ENCODE measurements at regions not wholly inside any gene's neighbourhood (a gene's known extent, or its start where the extent isn't known, plus 50 kb on each side); places are given as distances from the start of the nearest gene placed in this dataset.
A peak's percentile ranks its signal among the peaks of the same experiment; 100 is the strongest.

- in situ Hi-C loops (cut with HindIII; ENCODE audit: low sequenced_read_pairs), result no loop called here
- no peak for DNase-seq (ENCODE audit: low spot score)
These were observed 209.7 kb upstream of the DCBLD2 start for GRCh38 chr3:99111235-99111634.

GRCh38 chr3:99110401-99110800 lies 208.9 kb upstream of the DCBLD2 start:
- in situ Hi-C loops (cut with HindIII; ENCODE audit: low sequenced_read_pairs), result no loop called here
- DNase-seq (ENCODE audit: low spot score), result no peak

- in situ Hi-C loops (cut with HindIII; ENCODE audit: low sequenced_read_pairs), result no loop called here
- DNase-seq (ENCODE audit: low spot score), result no peak
These were observed 207.0 kb upstream of the DCBLD2 start for GRCh38 chr3:99108508-99108907.

GRCh38 chr3:99094606-99095005 lies 193.1 kb upstream of the DCBLD2 start:
- in situ Hi-C loops (cut with HindIII; ENCODE audit: low sequenced_read_pairs), result no loop called here
- DNase-seq (ENCODE audit: low spot score), result no peak

- in situ Hi-C loops (cut with HindIII; ENCODE audit: low sequenced_read_pairs), result no loop called here
These were observed 185.8 kb upstream of the DCBLD2 start for GRCh38 chr3:99087277-99087676.

GRCh38 chr3:99084826-99085225 lies 183.3 kb upstream of the DCBLD2 start:
- no peak for DNase-seq (ENCODE audit: low spot score)

More at GRCh38 chr3:99087277-99087676, 185.8 kb upstream of the DCBLD2 start:
- no peak for DNase-seq (ENCODE audit: low spot score)

GRCh38 chr3:99084156-99084555 lies 182.7 kb upstream of the DCBLD2 start:
- no peak for DNase-seq (ENCODE audit: low spot score)
- in situ Hi-C loops (cut with HindIII; ENCODE audit: low sequenced_read_pairs), result no loop called here

More at GRCh38 chr3:99084826-99085225, 183.3 kb upstream of the DCBLD2 start:
- in situ Hi-C loops (cut with HindIII; ENCODE audit: low sequenced_read_pairs), result no loop called here

- in situ Hi-C loops (cut with HindIII; ENCODE audit: low sequenced_read_pairs), result no loop called here
- no peak for DNase-seq (ENCODE audit: low spot score)
These were observed 169.6 kb upstream of the DCBLD2 start for GRCh38 chr3:99071096-99071495.

GRCh38 chr3:99069973-99070372 lies 168.5 kb upstream of the DCBLD2 start:
- in situ Hi-C loops (cut with HindIII; ENCODE audit: low sequenced_read_pairs), result no loop called here
- no peak for DNase-seq (ENCODE audit: low spot score)

GRCh38 chr3:99066863-99067262 lies 165.4 kb upstream of the DCBLD2 start:
- in situ Hi-C loops (cut with HindIII; ENCODE audit: low sequenced_read_pairs), result no loop called here
- no peak for DNase-seq (ENCODE audit: low spot score)

GRCh38 chr3:99049164-99049563 lies 147.7 kb upstream of the DCBLD2 start:
- no peak for DNase-seq (ENCODE audit: low spot score)
- in situ Hi-C loops (cut with HindIII; ENCODE audit: low sequenced_read_pairs), result no loop called here

GRCh38 chr3:99041747-99042146 lies 140.3 kb upstream of the DCBLD2 start:
- DNase-seq (ENCODE audit: low spot score), result no peak
- in situ Hi-C loops (cut with HindIII; ENCODE audit: low sequenced_read_pairs), result no loop called here

GRCh38 chr3:99031778-99032177 lies 130.3 kb upstream of the DCBLD2 start:
- no peak for DNase-seq (ENCODE audit: low spot score)
- in situ Hi-C loops (cut with HindIII; ENCODE audit: low sequenced_read_pairs), result no loop called here

- in situ Hi-C loops (cut with HindIII; ENCODE audit: low sequenced_read_pairs), result no loop called here
These were observed 122.2 kb upstream of the DCBLD2 start for GRCh38 chr3:99023590-99024192.

GRCh38 chr3:99021466-99021865 lies 120.0 kb upstream of the DCBLD2 start:
- in situ Hi-C loops (cut with HindIII; ENCODE audit: low sequenced_read_pairs), result no loop called here
- DNase-seq (ENCODE audit: low spot score), result no peak

More at GRCh38 chr3:99023590-99024192, 122.2 kb upstream of the DCBLD2 start:
- peak; percentile 10 for DNase-seq (ENCODE audit: low spot score)

GRCh38 chr3:99016452-99016851 lies 115.0 kb upstream of the DCBLD2 start:
- in situ Hi-C loops (cut with HindIII; ENCODE audit: low sequenced_read_pairs), result no loop called here
- no peak for DNase-seq (ENCODE audit: low spot score)

GRCh38 chr3:99013777-99014315 lies 112.4 kb upstream of the DCBLD2 start:
- DNase-seq (ENCODE audit: low spot score), result no peak
- in situ Hi-C loops (cut with HindIII; ENCODE audit: low sequenced_read_pairs), result no loop called here

GRCh38 chr3:99013077-99013476 lies 111.6 kb upstream of the DCBLD2 start:
- DNase-seq (ENCODE audit: low spot score), result no peak
- in situ Hi-C loops (cut with HindIII; ENCODE audit: low sequenced_read_pairs), result no loop called here

- in situ Hi-C loops (cut with HindIII; ENCODE audit: low sequenced_read_pairs), result no loop called here
- no peak for DNase-seq (ENCODE audit: low spot score)
These were observed 110.6 kb upstream of the DCBLD2 start for GRCh38 chr3:99012051-99012450.

- DNase-seq (ENCODE audit: low spot score), result no peak
- in situ Hi-C loops (cut with HindIII; ENCODE audit: low sequenced_read_pairs), result no loop called here
These were observed 108.4 kb upstream of the DCBLD2 start for GRCh38 chr3:99009851-99010250.

GRCh38 chr3:99006686-99007085 lies 105.2 kb upstream of the DCBLD2 start:
- in situ Hi-C loops (cut with HindIII; ENCODE audit: low sequenced_read_pairs), result no loop called here
- DNase-seq (ENCODE audit: low spot score), result no peak

Data from G401 (cell line).